ENCODE measurements at regions not wholly inside any gene's neighbourhood (a gene's known extent, or its start where the extent isn't known, plus 50 kb on each side); places are given as distances from the start of the nearest gene placed in this dataset.

GRCh38 chr20:16946097-16946496, 197.9 kb downstream of the OTOR start:
- no peak for DNase-seq (ENCODE audit: low spot score)

- DNase-seq (ENCODE audit: low spot score), result no peak
These were observed 199.3 kb downstream of the OTOR start for GRCh38 chr20:16947479-16947878.

GRCh38 chr20:16951876-16952275, 203.7 kb downstream of the OTOR start:
- DNase-seq (ENCODE audit: low spot score), result no peak

- DNase-seq (ENCODE audit: low spot score), result no peak
These were observed 204.8 kb downstream of the OTOR start for GRCh38 chr20:16952965-16953364.

- no peak for DNase-seq (ENCODE audit: low spot score)
These were observed 205.7 kb downstream of the OTOR start for GRCh38 chr20:16953858-16954257.

GRCh38 chr20:16955462-16955861, 207.3 kb downstream of the OTOR start:
- DNase-seq (ENCODE audit: low spot score), result no peak

GRCh38 chr20:16955971-16956370, 207.8 kb downstream of the OTOR start:
- no peak for DNase-seq (ENCODE audit: low spot score)

GRCh38 chr20:16965401-16965800, 217.2 kb downstream of the OTOR start:
- no peak for DNase-seq (ENCODE audit: low spot score)

- DNase-seq (ENCODE audit: low spot score), result no peak
These were observed 218.2 kb downstream of the OTOR start for GRCh38 chr20:16966276-16966880.

GRCh38 chr20:16968099-16968498, 219.9 kb downstream of the OTOR start:
- no peak for DNase-seq (ENCODE audit: low spot score)

- no peak for DNase-seq (ENCODE audit: low spot score)
These were observed 222.6 kb downstream of the OTOR start for GRCh38 chr20:16970776-16971175.

GRCh38 chr20:16974080-16974854, 226.1 kb downstream of the OTOR start:
- no peak for DNase-seq (ENCODE audit: low spot score)

GRCh38 chr20:16974855-16975162, 226.7 kb downstream of the OTOR start:
- no peak for DNase-seq (ENCODE audit: low spot score)

GRCh38 chr20:16975682-16976081, 227.5 kb downstream of the OTOR start:
- no peak for DNase-seq (ENCODE audit: low spot score)

- no peak for DNase-seq (ENCODE audit: low spot score)
These were observed 230.3 kb downstream of the OTOR start for GRCh38 chr20:16978497-16978896.

GRCh38 chr20:16982091-16982726, 234.1 kb downstream of the OTOR start:
- DNase-seq (ENCODE audit: low spot score), result no peak

- no peak for DNase-seq (ENCODE audit: low spot score)
These were observed 236.3 kb downstream of the OTOR start for GRCh38 chr20:16984481-16984880.

GRCh38 chr20:17003170-17003870, 223.5 kb upstream of the PCSK2 start:
- no peak for DNase-seq (ENCODE audit: low spot score)

- DNase-seq (ENCODE audit: low spot score), result no peak
These were observed 216.7 kb upstream of the PCSK2 start for GRCh38 chr20:17010181-17010580.

GRCh38 chr20:17012546-17013226, 214.2 kb upstream of the PCSK2 start:
- DNase-seq (ENCODE audit: low spot score), result no peak

- no peak for DNase-seq (ENCODE audit: low spot score)
These were observed 212.6 kb upstream of the PCSK2 start for GRCh38 chr20:17014217-17014616.

- DNase-seq (ENCODE audit: low spot score), result no peak
These were observed 212.0 kb upstream of the PCSK2 start for GRCh38 chr20:17014756-17015366.

All from pons (tissue), 1 donor.